ENCODE measurements at regions not wholly inside any gene's neighbourhood (a gene's known extent, or its start where the extent isn't known, plus 50 kb on each side); places are given as distances from the start of the nearest gene placed in this dataset.

DNA sequence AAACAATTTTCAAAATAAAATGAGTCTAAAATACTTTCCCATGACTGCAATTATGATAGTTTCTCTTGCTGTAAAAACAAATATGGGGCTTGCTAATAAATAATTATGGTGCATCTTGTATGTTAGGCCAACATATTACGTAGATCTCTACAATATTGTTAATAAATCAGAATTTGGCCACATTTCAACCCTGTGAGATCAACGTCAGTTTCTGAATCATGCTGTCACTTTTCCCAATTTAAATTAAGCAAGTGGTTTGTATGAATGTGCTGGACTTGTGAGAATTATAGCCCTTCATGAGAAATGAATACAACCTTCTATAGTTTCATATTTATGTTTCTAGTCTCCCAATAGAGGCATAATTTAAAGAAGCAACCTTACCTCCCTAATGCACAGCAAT is 808.9 kb downstream of the SUCLG1 start:
- TF ChIP-seq POLR2AphosphoS5 (IDR thresholded peaks at IDR 0.05) (no peak), POLR2A (IDR thresholded peaks at IDR 0.05) (no peak)
- TF ChIP-seq, protein P1, sequence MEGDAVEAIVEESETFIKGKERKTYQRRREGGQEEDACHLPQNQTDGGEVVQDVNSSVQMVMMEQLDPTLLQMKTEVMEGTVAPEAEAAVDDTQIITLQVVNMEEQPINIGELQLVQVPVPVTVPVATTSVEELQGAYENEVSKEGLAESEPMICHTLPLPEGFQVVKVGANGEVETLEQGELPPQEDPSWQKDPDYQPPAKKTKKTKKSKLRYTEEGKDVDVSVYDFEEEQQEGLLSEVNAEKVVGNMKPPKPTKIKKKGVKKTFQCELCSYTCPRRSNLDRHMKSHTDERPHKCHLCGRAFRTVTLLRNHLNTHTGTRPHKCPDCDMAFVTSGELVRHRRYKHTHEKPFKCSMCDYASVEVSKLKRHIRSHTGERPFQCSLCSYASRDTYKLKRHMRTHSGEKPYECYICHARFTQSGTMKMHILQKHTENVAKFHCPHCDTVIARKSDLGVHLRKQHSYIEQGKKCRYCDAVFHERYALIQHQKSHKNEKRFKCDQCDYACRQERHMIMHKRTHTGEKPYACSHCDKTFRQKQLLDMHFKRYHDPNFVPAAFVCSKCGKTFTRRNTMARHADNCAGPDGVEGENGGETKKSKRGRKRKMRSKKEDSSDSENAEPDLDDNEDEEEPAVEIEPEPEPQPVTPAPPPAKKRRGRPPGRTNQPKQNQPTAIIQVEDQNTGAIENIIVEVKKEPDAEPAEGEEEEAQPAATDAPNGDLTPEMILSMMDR (IDR thresholded peaks at IDR 0.05) = no peak

Measured in breast epithelium (tissue), 3 donors.